ENCODE measurements at regions not wholly inside any gene's neighbourhood (a gene's known extent, or its start where the extent isn't known, plus 50 kb on each side); places are given as distances from the start of the nearest gene placed in this dataset.

DNA sequence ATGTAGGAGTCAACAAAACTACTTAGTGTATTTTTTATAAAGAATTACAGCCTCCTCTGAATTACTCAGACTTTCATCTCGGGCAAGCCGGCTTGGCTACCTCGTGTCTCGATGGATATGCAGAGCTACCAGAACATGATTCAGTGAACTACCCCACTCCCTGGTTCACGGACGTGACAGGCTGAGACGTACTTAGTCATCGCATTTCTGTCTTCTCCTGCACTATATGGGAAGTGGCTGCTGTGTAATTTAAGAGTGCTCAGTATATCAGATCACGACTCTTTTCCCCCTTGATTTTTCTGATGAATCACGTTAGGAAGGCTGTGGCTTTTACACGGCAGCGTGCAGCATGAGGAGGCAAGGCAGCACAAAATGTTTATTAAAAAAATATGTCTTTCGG is 302.7 kb upstream of the ZFP64 start:
- no peak for TF ChIP-seq TAF1 (IDR thresholded peaks at IDR 0.05; ENCODE audit: low read depth, low read length)
- TF ChIP-seq POLR2AphosphoS5 (IDR thresholded peaks at IDR 0.05; ENCODE audit: low read depth, low read length), result no peak
- no peak for TF ChIP-seq PAX5 (IDR thresholded peaks at IDR 0.05; ENCODE audit: insufficient read depth, low read length, severe bottlenecking)
- TF ChIP-seq POLR2A (IDR thresholded peaks at IDR 0.05; ENCODE audit: low read depth, low read length), result no peak
- no peak for TF ChIP-seq POU2F2 (IDR thresholded peaks at IDR 0.05; ENCODE audit: low read depth, low read length)
- no peak for TF ChIP-seq SPI1 (IDR thresholded peaks at IDR 0.05; ENCODE audit: low read depth, low read length)
- DNase-seq (ENCODE audit: insufficient read length, low spot score) (no peak), FAIRE-seq (no peak)

DNA sequence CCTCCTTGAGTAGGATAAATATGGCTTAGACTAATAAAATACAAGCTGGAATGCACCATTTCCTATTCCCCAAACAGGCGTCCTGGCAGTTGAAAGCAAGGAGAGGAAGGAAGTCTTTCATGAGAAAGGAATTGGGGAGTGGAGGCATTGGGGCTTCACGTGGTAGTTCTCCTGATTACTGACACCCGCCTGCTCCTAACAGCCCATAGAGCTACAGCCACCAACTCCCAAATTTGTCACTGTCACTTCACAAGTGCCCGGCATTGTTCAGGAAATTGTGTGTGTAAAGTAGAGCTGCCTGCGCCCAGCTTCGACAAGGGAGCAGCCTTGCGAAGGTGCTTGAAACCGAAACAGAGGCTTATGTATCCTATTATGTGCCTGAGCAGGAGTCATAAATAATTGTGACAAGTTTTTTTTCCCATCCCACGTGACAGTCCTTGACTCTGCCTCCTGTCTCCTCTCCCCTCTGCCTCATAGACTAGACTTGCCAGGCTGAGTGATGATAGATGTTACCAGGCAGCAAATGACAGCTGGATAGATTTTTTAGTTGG is 301.7 kb upstream of the ZFP64 start:
- DNase-seq (ENCODE audit: insufficient read length, low spot score) (no peak), FAIRE-seq (no peak)
- TF ChIP-seq POLR2A (IDR thresholded peaks at IDR 0.05; ENCODE audit: low read depth, low read length) (no peak), PAX5 (IDR thresholded peaks at IDR 0.05; ENCODE audit: insufficient read depth, low read length, severe bottlenecking) (no peak), TAF1 (IDR thresholded peaks at IDR 0.05; ENCODE audit: low read depth, low read length) (no peak), POLR2AphosphoS5 (IDR thresholded peaks at IDR 0.05; ENCODE audit: low read depth, low read length) (no peak), SPI1 (IDR thresholded peaks at IDR 0.05; ENCODE audit: low read depth, low read length) (no peak), POU2F2 (IDR thresholded peaks at IDR 0.05; ENCODE audit: low read depth, low read length) (no peak)

DNA sequence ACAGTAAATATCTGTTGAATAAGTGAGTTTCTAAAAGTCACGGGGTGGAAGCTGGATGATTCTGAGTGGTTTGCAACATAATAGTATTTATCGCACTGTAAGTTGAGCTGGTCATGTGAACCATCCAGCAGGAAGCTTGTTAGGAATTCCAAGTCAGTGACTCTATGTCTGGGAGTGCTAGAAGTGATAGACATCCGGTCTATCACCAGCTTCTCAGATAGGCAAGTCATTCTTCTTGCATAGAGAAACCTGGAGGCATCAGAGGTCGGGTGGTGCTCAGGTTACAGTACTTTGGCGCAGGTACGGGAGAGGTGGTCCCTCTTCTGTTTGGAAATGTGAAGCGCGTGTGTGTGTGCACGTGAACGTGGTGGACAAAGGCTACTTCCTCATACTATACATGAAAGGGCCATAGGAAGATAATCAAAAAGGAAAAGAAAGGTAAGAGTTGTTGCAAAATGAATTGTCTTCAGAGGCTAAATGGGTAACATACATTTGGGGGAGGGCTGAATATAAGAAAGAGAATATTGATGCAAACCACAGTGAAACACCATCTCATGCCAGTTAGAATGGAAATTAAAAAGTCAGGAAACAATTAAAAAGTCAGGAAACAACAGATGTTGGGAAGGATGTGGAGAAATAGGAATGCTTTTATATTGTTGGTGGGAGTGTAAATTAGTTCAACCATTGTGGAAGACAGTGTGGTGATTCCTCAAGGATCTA is 299.3 kb upstream of the ZFP64 start:
- FAIRE-seq (no peak), DNase-seq (ENCODE audit: insufficient read length, low spot score) (no peak)
- TF ChIP-seq PAX5 (IDR thresholded peaks at IDR 0.05; ENCODE audit: insufficient read depth, low read length, severe bottlenecking) (no peak), POU2F2 (IDR thresholded peaks at IDR 0.05; ENCODE audit: low read depth, low read length) (no peak), POLR2AphosphoS5 (IDR thresholded peaks at IDR 0.05; ENCODE audit: low read depth, low read length) (no peak), TAF1 (IDR thresholded peaks at IDR 0.05; ENCODE audit: low read depth, low read length) (no peak), POLR2A (IDR thresholded peaks at IDR 0.05; ENCODE audit: low read depth, low read length) (no peak), SPI1 (IDR thresholded peaks at IDR 0.05; ENCODE audit: low read depth, low read length) (no peak)

DNA sequence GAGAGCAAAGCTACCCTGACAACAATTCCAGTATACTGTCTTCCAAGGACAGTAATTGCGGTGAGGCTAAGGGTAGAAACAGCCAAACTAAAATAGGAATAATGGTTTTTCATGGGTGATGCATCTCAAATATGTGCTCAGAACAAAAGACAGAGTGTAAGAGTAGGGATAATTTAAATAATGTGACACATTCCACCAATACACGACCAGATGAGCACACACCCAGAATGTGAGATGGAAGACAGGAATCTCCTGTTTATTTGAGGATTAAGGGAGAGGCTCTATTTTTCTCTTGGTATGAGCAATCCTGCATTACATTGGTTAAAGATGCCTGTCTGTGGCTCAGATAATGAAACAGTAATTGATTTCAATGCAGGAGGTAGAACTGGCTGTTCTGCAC is 292.9 kb upstream of the ZFP64 start:
- FAIRE-seq (no peak), DNase-seq (ENCODE audit: insufficient read length, low spot score) (no peak)
- TF ChIP-seq POLR2A (IDR thresholded peaks at IDR 0.05; ENCODE audit: low read depth, low read length), result no peak
- TF ChIP-seq TAF1 (IDR thresholded peaks at IDR 0.05; ENCODE audit: low read depth, low read length), result no peak
- no peak for TF ChIP-seq PAX5 (IDR thresholded peaks at IDR 0.05; ENCODE audit: insufficient read depth, low read length, severe bottlenecking)
- no peak for TF ChIP-seq SPI1 (IDR thresholded peaks at IDR 0.05; ENCODE audit: low read depth, low read length)
- TF ChIP-seq POU2F2 (IDR thresholded peaks at IDR 0.05; ENCODE audit: low read depth, low read length), result no peak
- no peak for TF ChIP-seq POLR2AphosphoS5 (IDR thresholded peaks at IDR 0.05; ENCODE audit: low read depth, low read length)

DNA sequence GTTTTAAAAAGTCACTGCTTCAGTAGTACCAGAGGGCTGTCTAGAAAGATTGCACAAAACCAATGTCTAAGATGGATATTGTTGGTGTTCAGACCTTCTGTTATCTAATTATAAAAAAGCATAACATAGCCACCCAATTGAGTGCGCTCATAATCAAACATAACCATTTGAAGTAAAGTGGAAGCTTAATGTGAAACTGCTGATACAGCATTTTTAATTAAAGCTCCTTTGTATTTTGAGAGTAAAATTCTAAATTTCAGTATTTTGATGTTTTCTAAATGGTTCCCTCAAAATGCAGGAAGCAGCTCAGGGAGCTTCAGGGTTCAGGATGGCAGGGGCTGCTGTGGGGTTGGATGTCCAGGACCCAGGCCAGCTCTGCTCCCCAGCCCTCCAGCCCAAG is 291.8 kb upstream of the ZFP64 start:
- no peak for DNase-seq (ENCODE audit: insufficient read length, low spot score)
- no peak for FAIRE-seq
- TF ChIP-seq POLR2AphosphoS5 (IDR thresholded peaks at IDR 0.05; ENCODE audit: low read depth, low read length) (no peak), TAF1 (IDR thresholded peaks at IDR 0.05; ENCODE audit: low read depth, low read length) (no peak), SPI1 (IDR thresholded peaks at IDR 0.05; ENCODE audit: low read depth, low read length) (no peak), POLR2A (IDR thresholded peaks at IDR 0.05; ENCODE audit: low read depth, low read length) (no peak), PAX5 (IDR thresholded peaks at IDR 0.05; ENCODE audit: insufficient read depth, low read length, severe bottlenecking) (no peak), POU2F2 (IDR thresholded peaks at IDR 0.05; ENCODE audit: low read depth, low read length) (no peak)

DNA sequence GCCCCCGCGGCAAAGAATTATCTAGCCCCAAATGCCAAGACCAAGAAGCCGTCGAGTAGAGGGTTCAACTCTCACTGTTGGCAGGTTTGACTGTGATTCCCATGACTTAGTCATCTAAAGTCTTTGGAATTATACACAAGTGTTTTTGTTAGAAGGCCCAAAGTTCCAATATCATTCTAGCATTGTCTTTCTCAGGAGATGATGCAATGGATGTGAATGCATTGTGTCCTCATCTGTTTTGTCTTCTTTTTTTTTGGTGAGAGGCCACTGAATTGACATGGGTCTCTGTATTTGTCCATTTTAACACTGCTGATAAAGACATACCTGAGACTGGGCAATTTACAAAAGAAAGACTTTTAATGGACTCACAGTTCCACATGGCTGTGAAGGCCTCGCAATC is 290.5 kb upstream of the ZFP64 start:
- TF ChIP-seq TAF1 (IDR thresholded peaks at IDR 0.05; ENCODE audit: low read depth, low read length) (no peak), PAX5 (IDR thresholded peaks at IDR 0.05; ENCODE audit: insufficient read depth, low read length, severe bottlenecking) (no peak), POU2F2 (IDR thresholded peaks at IDR 0.05; ENCODE audit: low read depth, low read length) (no peak), POLR2AphosphoS5 (IDR thresholded peaks at IDR 0.05; ENCODE audit: low read depth, low read length) (no peak), POLR2A (IDR thresholded peaks at IDR 0.05; ENCODE audit: low read depth, low read length) (no peak), SPI1 (IDR thresholded peaks at IDR 0.05; ENCODE audit: low read depth, low read length) (no peak)
- FAIRE-seq (no peak), DNase-seq (ENCODE audit: insufficient read length, low spot score) (no peak)

DNA sequence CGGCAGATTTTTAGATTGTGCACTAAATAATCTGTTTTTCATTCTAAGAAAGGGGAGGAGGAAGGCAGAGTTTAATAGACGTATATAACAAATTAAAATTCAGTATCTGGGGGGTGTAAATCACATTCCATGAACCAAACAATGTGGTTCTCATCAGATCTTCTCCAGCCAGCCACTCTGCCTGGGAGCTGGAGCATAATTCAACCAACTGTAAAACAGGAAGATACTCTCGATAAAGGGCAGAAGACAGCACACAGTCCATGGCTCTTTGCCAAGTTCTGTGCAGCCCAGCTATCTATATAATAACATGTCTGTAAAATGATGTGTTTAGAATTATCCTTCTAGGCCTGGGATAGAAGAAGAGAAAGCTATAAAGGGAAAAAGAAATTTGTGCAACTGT is 289.9 kb upstream of the ZFP64 start:
- FAIRE-seq, result no peak
- TF ChIP-seq POLR2A (IDR thresholded peaks at IDR 0.05; ENCODE audit: low read depth, low read length) (no peak), PAX5 (IDR thresholded peaks at IDR 0.05; ENCODE audit: insufficient read depth, low read length, severe bottlenecking) (no peak), TAF1 (IDR thresholded peaks at IDR 0.05; ENCODE audit: low read depth, low read length) (no peak), POU2F2 (IDR thresholded peaks at IDR 0.05; ENCODE audit: low read depth, low read length) (no peak), SPI1 (IDR thresholded peaks at IDR 0.05; ENCODE audit: low read depth, low read length) (no peak), POLR2AphosphoS5 (IDR thresholded peaks at IDR 0.05; ENCODE audit: low read depth, low read length) (no peak)
- no peak for DNase-seq (ENCODE audit: insufficient read length, low spot score)

DNA sequence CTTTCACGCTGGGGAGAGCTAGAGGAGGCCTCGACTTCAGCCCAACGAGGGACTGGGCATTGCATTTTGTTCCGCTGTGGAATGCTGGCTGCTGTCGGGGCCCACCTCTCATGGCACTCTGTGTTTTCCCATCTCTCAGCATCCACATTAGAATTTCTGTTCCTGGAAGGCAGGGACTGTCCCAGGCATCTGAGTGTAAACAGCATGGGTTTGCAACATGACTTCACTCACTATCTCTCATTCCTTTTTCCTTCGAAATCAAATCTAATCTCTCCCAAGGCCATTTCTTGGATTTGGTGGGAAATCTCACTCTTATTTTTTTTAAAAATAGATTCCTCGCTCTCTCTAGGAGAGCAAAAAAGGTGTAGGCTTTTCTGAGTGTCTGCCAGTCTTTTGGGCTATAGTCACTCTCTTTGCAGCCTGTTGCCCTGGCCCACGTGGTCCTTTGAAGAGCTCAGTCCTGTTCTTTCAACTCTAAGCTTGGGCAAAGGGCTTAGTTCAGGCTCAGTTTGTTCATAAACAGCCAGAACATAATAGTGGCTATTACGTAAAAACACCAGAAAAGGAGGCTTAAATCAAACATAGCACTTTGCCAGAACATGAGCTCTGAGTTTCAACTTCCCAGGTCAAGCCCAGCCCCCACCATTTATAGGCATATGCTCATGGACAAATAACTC is 284.6 kb upstream of the ZFP64 start:
- DNase-seq (ENCODE audit: insufficient read length, low spot score), result no peak
- FAIRE-seq, result no peak
- TF ChIP-seq TAF1 (IDR thresholded peaks at IDR 0.05; ENCODE audit: low read depth, low read length), result no peak
- TF ChIP-seq POU2F2 (IDR thresholded peaks at IDR 0.05; ENCODE audit: low read depth, low read length), result no peak
- TF ChIP-seq PAX5 (IDR thresholded peaks at IDR 0.05; ENCODE audit: insufficient read depth, low read length, severe bottlenecking), result no peak
- no peak for TF ChIP-seq SPI1 (IDR thresholded peaks at IDR 0.05; ENCODE audit: low read depth, low read length)
- no peak for TF ChIP-seq POLR2A (IDR thresholded peaks at IDR 0.05; ENCODE audit: low read depth, low read length)
- TF ChIP-seq POLR2AphosphoS5 (IDR thresholded peaks at IDR 0.05; ENCODE audit: low read depth, low read length), result no peak

DNA sequence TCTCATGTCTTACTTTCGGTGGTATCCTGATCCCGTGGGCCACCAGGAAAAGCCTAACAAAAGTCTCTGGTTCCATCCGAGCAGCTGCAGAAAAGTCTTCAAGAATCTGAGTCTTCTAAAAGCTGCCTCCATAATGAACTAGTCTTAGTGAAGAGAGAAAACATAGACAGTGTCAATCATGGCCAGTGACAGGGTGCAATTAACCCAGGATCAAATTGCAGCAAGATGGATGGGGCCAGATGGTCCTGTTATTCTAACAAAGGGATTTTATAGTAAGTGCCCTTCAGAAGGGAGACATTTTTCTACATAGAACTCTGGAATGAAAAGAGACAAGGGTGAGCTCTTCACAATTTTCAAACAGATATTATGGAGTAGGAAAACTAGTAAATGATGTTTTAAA is 281.6 kb upstream of the ZFP64 start:
- TF ChIP-seq SPI1 (IDR thresholded peaks at IDR 0.05; ENCODE audit: low read depth, low read length), result no peak
- no peak for TF ChIP-seq POU2F2 (IDR thresholded peaks at IDR 0.05; ENCODE audit: low read depth, low read length)
- no peak for TF ChIP-seq POLR2A (IDR thresholded peaks at IDR 0.05; ENCODE audit: low read depth, low read length)
- FAIRE-seq (no peak), DNase-seq (ENCODE audit: insufficient read length, low spot score) (no peak)
